ENCODE measurements at regions not wholly inside any gene's neighbourhood (a gene's known extent, or its start where the extent isn't known, plus 50 kb on each side); places are given as distances from the start of the nearest gene placed in this dataset.

- TF ChIP-seq CTCF (IDR thresholded peaks at IDR 0.05; ENCODE audit: extremely low read depth in 1 of 2, insufficient read depth in 1 of 2, low read depth in 1 of 2, low read length in 2 of 2), result no peak
- TF ChIP-seq POLR2A (IDR thresholded peaks at IDR 0.05; ENCODE audit: low read depth, low read length), result no peak
- TF ChIP-seq EZH2 (IDR thresholded peaks at IDR 0.05; ENCODE audit: borderline replicate concordance, low read depth, low read length, severe bottlenecking), result no peak
- TF ChIP-seq POLR2AphosphoS5 (IDR thresholded peaks at IDR 0.05; ENCODE audit: insufficient read depth, low read depth, low read length), result no peak
- TF ChIP-seq GATA2 (IDR thresholded peaks at IDR 0.05; ENCODE audit: insufficient read depth, insufficient read length, low read depth, low read length), result no peak
- TF ChIP-seq MAX (IDR thresholded peaks at IDR 0.05; ENCODE audit: insufficient read depth, insufficient read length), result no peak
- no peak for TF ChIP-seq FOS (IDR thresholded peaks at IDR 0.05; ENCODE audit: borderline replicate concordance, insufficient read depth, low read length)
- no peak for TF ChIP-seq MYC (IDR thresholded peaks at IDR 0.05; ENCODE audit: low read depth, low read length)
Measured at GRCh38 chr5:163889369-163889768, 383.9 kb downstream of the MAT2B start.

All from endothelial cell of umbilical vein (primary cell).